OCI-LY1 (cell line): ENCODE measurements at regions not wholly inside any gene's neighbourhood (a gene's known extent, or its start where the extent isn't known, plus 50 kb on each side); places are given as distances from the start of the nearest gene placed in this dataset.

Experiments used
- CTCF ChIP-seq: fragments of 200-600 bp; sonication (generic), shearing (Covaris generic); IDR thresholded peaks from 2 replicates; pipeline ENCODE4 v1.5.1; 2017; ENCODE audit warnings: mild to moderate bottlenecking, antibody characterized with exemption, low read length, moderate library complexity, mixed read lengths
- EZH2 ChIP-seq: fragments of 200-600 bp; sonication (generic), shearing (Covaris generic); IDR thresholded peaks from 2 replicates; pipeline ENCODE4 v1.8.0; 2017; ENCODE audit warnings: borderline replicate concordance, mixed run types, mild to moderate bottlenecking, antibody characterized with exemption, low read length, moderate library complexity, mixed read lengths

DNA sequence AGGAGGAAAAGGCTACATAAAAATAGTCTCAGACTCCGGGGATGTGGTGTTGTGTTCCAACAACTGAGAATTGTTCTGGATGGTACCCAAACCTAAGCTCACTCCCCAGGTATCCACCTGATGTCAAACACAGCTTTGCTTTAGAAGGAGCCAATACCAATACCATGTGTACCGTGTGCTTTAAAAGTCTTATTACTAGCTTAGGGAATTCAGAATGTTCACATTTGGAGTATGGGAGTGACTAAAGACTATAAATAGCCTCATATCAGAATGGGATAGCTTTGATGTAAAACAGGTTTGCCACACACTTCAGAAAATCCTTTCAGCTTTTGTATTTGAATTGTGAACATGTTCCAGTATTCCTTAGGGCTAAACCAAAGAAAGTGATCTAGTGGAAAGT lies 248.7 kb upstream of the ARHGAP42 start:
- no peak for TF ChIP-seq EZH2
- no peak for TF ChIP-seq CTCF
